ENCODE measurements at regions not wholly inside any gene's neighbourhood (a gene's known extent, or its start where the extent isn't known, plus 50 kb on each side); places are given as distances from the start of the nearest gene placed in this dataset.

DNA sequence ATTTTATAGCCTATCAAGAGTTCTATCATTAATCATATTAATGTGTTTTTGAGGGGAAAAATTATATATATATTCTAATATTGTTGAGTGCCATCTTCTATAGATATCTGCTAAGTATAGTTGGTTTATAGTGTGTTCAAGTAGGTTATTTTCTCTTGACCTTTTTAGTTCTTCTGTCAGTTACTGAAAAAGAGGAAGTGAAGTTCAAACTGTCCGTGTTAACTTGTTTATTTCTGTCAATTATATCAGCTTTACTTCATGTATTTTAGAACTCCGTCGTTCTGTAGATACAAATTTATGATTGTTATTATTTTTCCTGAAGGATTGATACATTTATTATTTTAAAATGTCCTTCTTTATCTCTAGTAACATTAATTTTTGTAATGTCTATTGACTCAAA is 1209.1 kb downstream of the CDH12 start:
- no peak for TF ChIP-seq TAF1 (IDR thresholded peaks at IDR 0.05; ENCODE audit: low read depth, low read length)
- TF ChIP-seq SPI1 (IDR thresholded peaks at IDR 0.05; ENCODE audit: low read depth, low read length): peak; percentile 82
- TF ChIP-seq POLR2AphosphoS5 (IDR thresholded peaks at IDR 0.05; ENCODE audit: low read depth, low read length): no peak
- no peak for DNase-seq (ENCODE audit: insufficient read length, low spot score)
- FAIRE-seq: no peak

DNA sequence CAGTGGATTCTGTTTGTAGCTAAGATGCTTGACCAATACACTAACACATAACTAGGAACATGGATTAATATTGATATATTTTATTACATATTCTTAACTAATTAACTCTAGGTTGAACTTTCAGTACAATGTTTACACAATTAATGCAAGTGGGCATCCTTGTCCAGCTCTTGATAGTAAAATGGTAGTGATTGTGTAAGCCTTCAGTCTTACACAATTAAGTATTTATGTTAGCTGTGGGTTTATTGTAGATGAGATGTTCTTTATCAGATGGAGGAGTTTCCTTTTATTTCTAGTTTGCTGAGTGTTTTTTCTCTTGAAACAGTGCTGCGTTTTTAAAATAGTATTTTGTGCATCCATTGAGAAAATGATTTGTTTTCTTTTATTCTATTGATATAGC is 1210.8 kb downstream of the CDH12 start:
- TF ChIP-seq POLR2A (IDR thresholded peaks at IDR 0.05; ENCODE audit: low read depth, low read length) (no peak), POU2F2 (IDR thresholded peaks at IDR 0.05; ENCODE audit: low read depth, low read length) (no peak), PAX5 (IDR thresholded peaks at IDR 0.05; ENCODE audit: insufficient read depth, low read length, severe bottlenecking) (no peak), SPI1 (IDR thresholded peaks at IDR 0.05; ENCODE audit: low read depth, low read length) (no peak), TAF1 (IDR thresholded peaks at IDR 0.05; ENCODE audit: low read depth, low read length) (no peak), POLR2AphosphoS5 (IDR thresholded peaks at IDR 0.05; ENCODE audit: low read depth, low read length) (no peak)
- DNase-seq (ENCODE audit: insufficient read length, low spot score) (no peak), FAIRE-seq (no peak)

DNA sequence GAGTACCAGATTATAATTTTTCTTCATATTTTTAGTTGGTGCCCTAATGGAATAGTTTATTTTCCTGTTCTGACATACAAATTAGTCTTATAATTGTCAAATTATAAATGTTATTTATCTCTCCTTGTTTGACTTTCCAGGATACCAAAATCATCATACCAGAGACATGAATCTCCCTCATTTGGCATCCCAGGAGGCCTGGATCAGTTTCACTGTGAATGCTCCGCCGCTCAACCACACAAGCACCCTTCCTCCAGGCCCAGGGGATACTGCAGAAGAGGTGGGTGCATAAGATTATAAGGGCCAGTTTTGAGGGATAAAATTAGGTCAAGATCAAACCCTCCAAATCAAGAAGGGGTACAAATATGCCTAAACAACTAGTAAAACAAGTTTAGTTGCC is 1229.3 kb downstream of the CDH12 start:
- TF ChIP-seq TAF1 (IDR thresholded peaks at IDR 0.05; ENCODE audit: low read depth, low read length) (no peak), POLR2A (IDR thresholded peaks at IDR 0.05; ENCODE audit: low read depth, low read length) (no peak), POLR2AphosphoS5 (IDR thresholded peaks at IDR 0.05; ENCODE audit: low read depth, low read length) (no peak), PAX5 (IDR thresholded peaks at IDR 0.05; ENCODE audit: insufficient read depth, low read length, severe bottlenecking) (no peak), SPI1 (IDR thresholded peaks at IDR 0.05; ENCODE audit: low read depth, low read length) (no peak), POU2F2 (IDR thresholded peaks at IDR 0.05; ENCODE audit: low read depth, low read length) (no peak)
- DNase-seq (ENCODE audit: insufficient read length, low spot score) (no peak), FAIRE-seq (no peak)

DNA sequence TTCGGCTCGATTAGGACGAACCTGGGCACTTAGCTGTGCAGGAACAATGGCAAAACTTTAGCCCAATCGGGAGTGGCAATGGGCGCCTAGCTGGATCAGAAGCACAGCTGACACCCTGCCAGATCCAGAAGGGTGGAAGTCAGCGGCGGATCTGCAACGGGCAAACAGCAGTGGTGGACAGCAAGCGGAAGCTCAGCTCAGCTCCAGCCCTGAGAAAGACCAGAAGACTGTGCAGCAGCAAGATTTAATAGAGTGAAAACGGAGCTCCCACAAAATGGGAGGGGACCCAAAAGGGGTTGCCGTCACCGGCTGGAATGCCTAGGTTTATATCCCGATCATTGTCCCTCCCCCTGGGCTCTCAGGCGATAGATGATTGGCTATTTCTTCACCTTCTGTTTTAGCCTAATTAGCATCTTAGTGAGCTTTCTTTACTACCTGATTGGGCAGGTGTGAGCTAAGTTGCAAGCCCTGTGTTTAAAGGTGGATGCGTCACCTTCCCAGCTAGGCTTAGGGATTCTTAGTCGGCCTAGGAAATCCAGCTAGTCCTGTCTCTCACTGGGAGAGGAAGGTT is 1237.9 kb downstream of the CDH12 start:
- DNase-seq (ENCODE audit: insufficient read length, low spot score): no peak
- FAIRE-seq: no peak
- TF ChIP-seq POLR2AphosphoS5 (IDR thresholded peaks at IDR 0.05; ENCODE audit: low read depth, low read length): no peak
- no peak for TF ChIP-seq SPI1 (IDR thresholded peaks at IDR 0.05; ENCODE audit: low read depth, low read length)
- TF ChIP-seq POU2F2 (IDR thresholded peaks at IDR 0.05; ENCODE audit: low read depth, low read length): no peak
- no peak for TF ChIP-seq POLR2A (IDR thresholded peaks at IDR 0.05; ENCODE audit: low read depth, low read length)
- no peak for TF ChIP-seq TAF1 (IDR thresholded peaks at IDR 0.05; ENCODE audit: low read depth, low read length)
- no peak for TF ChIP-seq PAX5 (IDR thresholded peaks at IDR 0.05; ENCODE audit: insufficient read depth, low read length, severe bottlenecking)

DNA sequence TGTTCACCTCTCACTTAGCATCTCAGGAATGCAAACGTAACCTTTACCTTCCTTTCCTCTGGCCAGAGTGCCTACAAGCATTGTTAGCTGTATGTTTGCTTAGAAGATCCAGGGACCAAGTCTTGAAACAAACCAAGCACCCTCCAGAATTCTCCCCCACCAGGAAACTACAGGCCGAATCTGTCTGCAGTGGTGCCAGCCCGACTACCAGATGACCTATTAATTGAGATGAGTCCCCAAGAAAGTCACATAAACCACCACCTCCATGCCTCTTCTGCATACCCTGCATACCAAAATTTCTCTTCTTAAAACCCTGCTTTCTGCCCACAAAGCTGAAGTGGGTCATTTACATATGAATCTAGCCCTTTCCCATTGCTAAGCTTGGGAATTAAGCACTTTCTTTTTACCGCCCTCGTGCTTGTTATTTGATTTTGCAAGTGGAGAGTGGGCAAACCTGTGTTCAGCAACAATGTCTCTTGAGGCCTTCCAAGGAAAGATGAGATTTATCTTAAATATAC is 1239.1 kb downstream of the CDH12 start:
- TF ChIP-seq PAX5 (IDR thresholded peaks at IDR 0.05; ENCODE audit: insufficient read depth, low read length, severe bottlenecking) (no peak), TAF1 (IDR thresholded peaks at IDR 0.05; ENCODE audit: low read depth, low read length) (no peak), POLR2AphosphoS5 (IDR thresholded peaks at IDR 0.05; ENCODE audit: low read depth, low read length) (no peak), POU2F2 (IDR thresholded peaks at IDR 0.05; ENCODE audit: low read depth, low read length) (no peak), POLR2A (IDR thresholded peaks at IDR 0.05; ENCODE audit: low read depth, low read length) (no peak), SPI1 (IDR thresholded peaks at IDR 0.05; ENCODE audit: low read depth, low read length) (no peak)
- no peak for DNase-seq (ENCODE audit: insufficient read length, low spot score)
- FAIRE-seq: no peak

DNA sequence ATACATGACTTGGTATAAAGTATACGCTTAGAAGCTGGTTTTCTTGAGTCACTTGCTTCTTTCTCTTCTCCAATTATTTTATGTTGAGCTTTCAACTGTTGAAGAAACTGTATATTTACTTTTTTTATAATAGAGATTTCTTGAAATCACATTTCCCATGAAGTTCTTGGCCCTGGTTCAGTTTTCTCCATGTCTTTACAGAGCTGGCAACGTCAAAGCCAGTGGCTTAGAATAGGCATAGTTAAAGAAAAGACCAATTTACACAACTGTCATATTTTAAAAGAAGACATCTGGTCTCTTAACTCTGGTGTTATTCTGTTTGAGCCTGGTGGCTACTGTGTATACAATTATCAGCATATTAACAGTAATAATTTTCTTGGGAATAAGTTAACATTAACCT is 1249.3 kb downstream of the CDH12 start:
- TF ChIP-seq SPI1 (IDR thresholded peaks at IDR 0.05; ENCODE audit: low read depth, low read length): no peak
- no peak for TF ChIP-seq PAX5 (IDR thresholded peaks at IDR 0.05; ENCODE audit: insufficient read depth, low read length, severe bottlenecking)
- no peak for TF ChIP-seq POLR2A (IDR thresholded peaks at IDR 0.05; ENCODE audit: low read depth, low read length)
- no peak for TF ChIP-seq POLR2AphosphoS5 (IDR thresholded peaks at IDR 0.05; ENCODE audit: low read depth, low read length)
- no peak for TF ChIP-seq TAF1 (IDR thresholded peaks at IDR 0.05; ENCODE audit: low read depth, low read length)
- no peak for TF ChIP-seq POU2F2 (IDR thresholded peaks at IDR 0.05; ENCODE audit: low read depth, low read length)
- no peak for DNase-seq (ENCODE audit: insufficient read length, low spot score)
- no peak for FAIRE-seq

DNA sequence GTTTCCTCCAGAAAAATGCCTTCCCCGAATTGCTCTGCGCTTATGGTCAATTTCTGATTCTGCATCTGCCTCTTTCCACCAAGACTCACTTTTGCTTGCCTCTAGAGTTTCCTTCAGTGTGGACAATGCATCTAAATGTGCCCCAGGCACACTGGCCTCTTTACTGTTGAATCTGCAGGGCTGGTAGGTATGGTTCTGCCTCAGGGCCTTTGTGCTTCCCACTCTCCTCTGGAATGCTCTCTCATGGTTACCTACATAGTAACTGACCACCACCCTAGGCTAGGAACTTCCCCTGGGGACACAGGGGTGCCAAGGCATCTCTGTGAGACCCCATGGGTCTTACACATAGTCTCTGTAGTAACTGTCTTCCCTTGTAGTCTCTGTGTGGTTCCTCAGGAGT is 1258.6 kb downstream of the CDH12 start:
- TF ChIP-seq POLR2AphosphoS5 (IDR thresholded peaks at IDR 0.05; ENCODE audit: low read depth, low read length) (no peak), PAX5 (IDR thresholded peaks at IDR 0.05; ENCODE audit: insufficient read depth, low read length, severe bottlenecking) (no peak), SPI1 (IDR thresholded peaks at IDR 0.05; ENCODE audit: low read depth, low read length) (no peak), TAF1 (IDR thresholded peaks at IDR 0.05; ENCODE audit: low read depth, low read length) (no peak), POLR2A (IDR thresholded peaks at IDR 0.05; ENCODE audit: low read depth, low read length) (no peak), POU2F2 (IDR thresholded peaks at IDR 0.05; ENCODE audit: low read depth, low read length) (no peak)
- DNase-seq (ENCODE audit: insufficient read length, low spot score): no peak
- FAIRE-seq: no peak

DNA sequence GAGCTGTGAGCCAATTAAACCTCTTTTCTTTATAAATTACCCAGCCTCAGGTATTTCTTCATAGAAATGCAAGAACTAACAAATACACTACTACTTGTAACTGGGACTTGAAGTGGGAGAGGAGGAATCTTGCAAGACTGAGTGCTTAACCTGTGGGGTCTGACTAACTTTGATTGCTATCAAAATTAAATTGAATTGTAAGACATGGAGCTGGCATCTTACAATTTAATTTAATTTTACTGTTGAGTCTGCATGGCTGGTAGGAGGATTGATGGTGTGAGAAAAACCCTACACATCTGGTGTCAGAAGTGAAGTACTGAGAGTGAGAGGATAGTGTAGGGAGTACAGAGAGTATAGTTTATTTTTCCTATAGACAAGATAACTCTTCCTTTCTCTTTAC is 1259.9 kb downstream of the CDH12 start:
- FAIRE-seq: no peak
- DNase-seq (ENCODE audit: insufficient read length, low spot score): no peak
- TF ChIP-seq POU2F2 (IDR thresholded peaks at IDR 0.05; ENCODE audit: low read depth, low read length): no peak
- no peak for TF ChIP-seq TAF1 (IDR thresholded peaks at IDR 0.05; ENCODE audit: low read depth, low read length)
- TF ChIP-seq SPI1 (IDR thresholded peaks at IDR 0.05; ENCODE audit: low read depth, low read length): no peak
- no peak for TF ChIP-seq POLR2A (IDR thresholded peaks at IDR 0.05; ENCODE audit: low read depth, low read length)
- TF ChIP-seq PAX5 (IDR thresholded peaks at IDR 0.05; ENCODE audit: insufficient read depth, low read length, severe bottlenecking): no peak
- no peak for TF ChIP-seq POLR2AphosphoS5 (IDR thresholded peaks at IDR 0.05; ENCODE audit: low read depth, low read length)

DNA sequence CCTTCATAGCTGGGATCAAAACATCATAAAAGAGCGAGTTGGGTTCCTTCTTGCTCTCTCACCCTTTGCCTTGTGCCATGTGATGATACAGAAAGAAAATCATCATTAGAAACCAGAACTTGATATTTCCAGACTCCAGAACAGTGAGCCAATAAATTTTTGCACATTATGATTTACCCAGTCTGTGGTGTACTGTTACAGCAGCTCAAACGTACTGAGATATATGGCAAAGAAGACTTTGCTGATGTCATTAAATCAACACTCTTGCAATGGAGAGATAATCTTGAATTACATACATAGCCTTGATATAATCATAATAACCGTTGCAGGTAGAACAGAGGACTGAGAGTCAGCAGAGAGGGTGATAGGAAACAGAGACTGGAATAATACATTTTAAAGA is 1271.6 kb downstream of the CDH12 start:
- no peak for DNase-seq (ENCODE audit: insufficient read length, low spot score)
- FAIRE-seq: no peak
- TF ChIP-seq TAF1 (IDR thresholded peaks at IDR 0.05; ENCODE audit: low read depth, low read length) (no peak), PAX5 (IDR thresholded peaks at IDR 0.05; ENCODE audit: insufficient read depth, low read length, severe bottlenecking) (no peak), SPI1 (IDR thresholded peaks at IDR 0.05; ENCODE audit: low read depth, low read length) (no peak), POLR2A (IDR thresholded peaks at IDR 0.05; ENCODE audit: low read depth, low read length) (no peak)

DNA sequence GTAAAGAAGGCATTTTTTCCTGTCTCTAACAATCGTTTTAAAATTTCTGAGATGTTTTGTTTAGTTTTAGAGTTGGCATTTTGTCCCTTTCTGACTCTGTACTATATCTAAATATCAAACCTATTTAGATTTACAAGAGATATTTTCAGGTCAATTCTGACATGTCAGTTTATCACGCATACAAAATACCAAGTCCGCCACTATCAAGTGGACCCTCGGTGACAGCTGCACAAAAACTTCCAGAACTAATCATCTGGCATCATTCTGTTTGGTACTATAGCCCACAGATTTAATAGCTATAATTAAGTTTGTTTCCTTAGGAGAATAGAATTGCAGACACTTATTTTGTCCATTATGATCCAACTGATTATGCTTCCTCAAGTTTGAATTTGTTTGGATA is 1278.2 kb downstream of the CDH12 start:
- TF ChIP-seq POU2F2 (IDR thresholded peaks at IDR 0.05; ENCODE audit: low read depth, low read length): no peak
- no peak for TF ChIP-seq POLR2A (IDR thresholded peaks at IDR 0.05; ENCODE audit: low read depth, low read length)
- no peak for TF ChIP-seq POLR2AphosphoS5 (IDR thresholded peaks at IDR 0.05; ENCODE audit: low read depth, low read length)
- no peak for TF ChIP-seq SPI1 (IDR thresholded peaks at IDR 0.05; ENCODE audit: low read depth, low read length)
- TF ChIP-seq TAF1 (IDR thresholded peaks at IDR 0.05; ENCODE audit: low read depth, low read length): no peak
- no peak for TF ChIP-seq PAX5 (IDR thresholded peaks at IDR 0.05; ENCODE audit: insufficient read depth, low read length, severe bottlenecking)
- FAIRE-seq: no peak

More for the DNA sequence above, 1278.2 kb downstream of the CDH12 start:
- DNase-seq (ENCODE audit: insufficient read length, low spot score): no peak

All from GM12891 (cell line).